ENCODE measurements at regions not wholly inside any gene's neighbourhood (a gene's known extent, or its start where the extent isn't known, plus 50 kb on each side); places are given as distances from the start of the nearest gene placed in this dataset.

DNA sequence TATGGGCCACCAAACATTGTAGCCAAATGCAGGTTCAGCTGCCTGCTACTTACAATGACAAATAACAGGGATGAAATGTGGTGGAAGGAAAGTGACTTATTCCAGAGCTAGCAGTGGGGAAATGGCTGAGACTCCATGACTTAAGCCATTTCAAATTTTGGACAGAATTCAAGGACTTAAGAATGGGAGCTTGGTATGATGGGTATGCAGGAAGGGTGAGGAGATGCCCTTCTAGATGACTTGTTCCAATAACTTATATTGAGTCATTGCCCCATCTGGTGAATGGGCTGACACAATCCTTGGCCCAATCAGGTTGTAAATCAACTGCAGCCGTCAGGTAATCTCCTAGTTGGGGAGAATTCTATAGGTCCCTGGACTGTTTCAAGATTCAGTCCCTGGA is 230.7 kb upstream of the SGCD start:
- H3K9ac ChIP-seq (ENCODE audit: low read depth in 1 of 3, low read length in 3 of 3), result no peak overlapping the region
- no peak overlapping the region for H3K27ac ChIP-seq (ENCODE audit: low read depth, low read length)
- peaks cover 0 to 9% (median 8%) of the 10 kb centered on the region in 3 donors for H3K4me1 ChIP-seq (ENCODE audit: control insufficient read depth in 3 of 3, insufficient read depth in 3 of 3, low read length in 3 of 3)
- H3K27me3 ChIP-seq (ENCODE audit: control insufficient read depth in 3 of 3, insufficient read depth in 3 of 3, low read length in 3 of 3), result no peaks in the 10 kb centered on the region
- no peaks in the 10 kb centered on the region for H3K36me3 ChIP-seq (ENCODE audit: control insufficient read depth in 3 of 3, insufficient read depth in 3 of 3, low read length in 3 of 3)
- no peak overlapping the region for H3K4me3 ChIP-seq (ENCODE audit: low read length in 3 of 3)
- no peaks in the 10 kb centered on the region for H3K9me3 ChIP-seq (ENCODE audit: control insufficient read depth in 3 of 3, low read length in 3 of 3)

DNA sequence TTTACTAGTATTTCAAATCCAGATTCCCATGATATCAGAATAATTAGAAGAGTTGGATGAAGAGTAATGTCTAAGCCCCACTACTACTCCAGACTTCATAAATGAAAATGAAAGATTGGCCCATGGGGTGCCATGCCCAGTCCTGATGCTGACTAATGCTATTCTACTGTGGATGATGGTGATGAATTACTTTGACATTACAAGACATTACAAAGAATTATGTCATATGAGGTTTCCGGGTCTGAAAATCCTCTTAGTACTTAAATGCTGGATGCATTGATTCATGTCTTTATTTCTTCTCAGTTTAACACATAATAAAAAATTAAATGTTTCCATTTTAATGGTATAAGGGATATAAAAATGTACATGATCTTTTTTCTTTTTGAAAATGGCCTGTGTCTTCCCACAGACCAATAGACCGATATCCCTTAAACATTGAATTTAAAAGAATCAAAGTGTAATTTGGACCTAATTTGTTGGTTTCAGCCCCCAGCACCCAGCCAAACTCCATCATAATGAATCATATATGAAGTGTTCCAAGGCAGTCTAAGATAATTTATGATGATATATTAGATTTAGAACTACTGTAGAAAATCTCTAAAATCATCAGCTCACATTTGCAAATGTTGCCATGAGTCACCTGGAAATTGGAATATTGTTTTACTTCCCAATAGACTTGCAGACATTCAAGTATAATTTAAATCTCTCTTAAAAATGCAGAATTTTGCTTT is 223.6 kb upstream of the SGCD start:
- Histone ChIP-seq H3K9ac (ENCODE audit: low read depth in 1 of 3, low read length in 3 of 3) (no peak overlapping the region), H3K4me3 (ENCODE audit: low read length in 3 of 3) (no peak overlapping the region)

DNA sequence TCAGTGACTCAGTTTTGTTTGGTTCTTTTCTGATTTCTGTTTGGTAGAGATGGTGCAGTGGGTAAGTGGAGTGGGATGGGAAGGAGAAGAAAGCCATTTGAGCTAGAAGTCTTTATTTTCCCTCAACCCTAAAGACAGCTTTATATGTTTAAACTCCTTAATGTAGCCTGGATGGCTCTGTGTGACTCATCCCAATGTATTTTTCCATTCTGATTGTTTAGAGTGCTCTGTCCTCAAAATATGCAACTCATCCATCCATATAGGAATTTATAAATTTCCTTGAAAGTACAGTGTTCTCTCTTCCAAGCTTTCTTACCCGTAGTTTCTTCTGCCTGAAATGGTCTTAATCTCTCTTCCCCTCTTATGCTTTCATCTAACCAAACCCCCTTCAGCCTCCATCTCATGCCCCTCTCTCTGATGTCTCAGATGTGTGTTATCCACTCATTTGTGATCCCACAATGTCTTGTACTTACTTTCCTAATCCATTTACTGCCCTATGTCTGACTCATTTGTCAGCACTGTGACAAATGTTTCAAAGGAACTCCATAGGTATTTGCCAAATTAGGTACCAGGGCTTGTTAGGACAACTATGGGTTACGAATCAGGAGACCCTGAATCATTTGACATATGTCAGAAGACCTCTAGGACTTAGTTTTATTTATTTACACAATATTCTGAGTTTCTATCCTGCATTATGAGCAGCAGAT is 217.5 kb upstream of the SGCD start:
- H3K4me1 ChIP-seq (ENCODE audit: control insufficient read depth in 3 of 3, insufficient read depth in 3 of 3, low read length in 3 of 3), result no peaks in the 10 kb centered on the region
- no peaks in the 10 kb centered on the region for H3K36me3 ChIP-seq (ENCODE audit: control insufficient read depth in 3 of 3, insufficient read depth in 3 of 3, low read length in 3 of 3)
- H3K27ac ChIP-seq (ENCODE audit: low read depth, low read length), result no peak overlapping the region
- H3K9me3 ChIP-seq (ENCODE audit: control insufficient read depth in 3 of 3, low read length in 3 of 3), result no peaks in the 10 kb centered on the region
- H3K4me3 ChIP-seq (ENCODE audit: low read length in 3 of 3), result no peak overlapping the region
- H3K27me3 ChIP-seq (ENCODE audit: control insufficient read depth in 3 of 3, insufficient read depth in 3 of 3, low read length in 3 of 3), result no peaks in the 10 kb centered on the region
- no peak overlapping the region for H3K9ac ChIP-seq (ENCODE audit: low read depth in 1 of 3, low read length in 3 of 3)

More for the DNA sequence above, 223.6 kb upstream of the SGCD start:
- no peaks in the 10 kb centered on the region for H3K9me3 ChIP-seq (ENCODE audit: control insufficient read depth in 3 of 3, low read length in 3 of 3)
- no peak overlapping the region for H3K27ac ChIP-seq (ENCODE audit: low read depth, low read length)
- H3K4me1 ChIP-seq (ENCODE audit: control insufficient read depth in 3 of 3, insufficient read depth in 3 of 3, low read length in 3 of 3), result no peaks in the 10 kb centered on the region
- no peaks in the 10 kb centered on the region for H3K27me3 ChIP-seq (ENCODE audit: control insufficient read depth in 3 of 3, insufficient read depth in 3 of 3, low read length in 3 of 3)
- no peaks in the 10 kb centered on the region for H3K36me3 ChIP-seq (ENCODE audit: control insufficient read depth in 3 of 3, insufficient read depth in 3 of 3, low read length in 3 of 3)

DNA sequence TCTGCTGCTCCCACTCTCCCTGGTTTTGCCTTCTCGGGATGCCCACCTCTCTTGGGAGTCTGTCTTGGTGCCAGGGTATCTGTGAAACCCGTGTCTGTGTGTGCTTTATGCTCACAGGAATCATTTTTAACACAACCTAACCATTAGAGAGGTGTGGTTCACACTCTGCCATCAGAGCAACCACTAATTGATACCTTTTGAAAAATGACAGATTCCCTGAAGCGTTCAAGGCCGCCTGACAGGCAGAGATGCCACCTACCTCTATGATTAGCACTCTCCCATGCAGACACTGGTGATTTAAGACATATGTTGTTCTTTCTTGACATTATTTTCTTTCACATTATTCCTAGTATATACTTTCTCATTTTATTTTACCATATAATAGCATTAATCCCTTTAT is 207.3 kb upstream of the SGCD start:
- Histone ChIP-seq H3K4me3 (ENCODE audit: low read length in 3 of 3) (no peak overlapping the region), H3K27me3 (ENCODE audit: control insufficient read depth in 3 of 3, insufficient read depth in 3 of 3, low read length in 3 of 3) (no peaks in the 10 kb centered on the region), H3K4me1 (ENCODE audit: control insufficient read depth in 3 of 3, insufficient read depth in 3 of 3, low read length in 3 of 3) (peaks cover 0 to 5% (median 4%) of the 10 kb centered on the region in 3 donors), H3K9me3 (ENCODE audit: control insufficient read depth in 3 of 3, low read length in 3 of 3) (no peaks in the 10 kb centered on the region), H3K27ac (ENCODE audit: low read depth, low read length) (no peak overlapping the region), H3K36me3 (ENCODE audit: control insufficient read depth in 3 of 3, insufficient read depth in 3 of 3, low read length in 3 of 3) (no peaks in the 10 kb centered on the region), H3K9ac (ENCODE audit: low read depth in 1 of 3, low read length in 3 of 3) (no peak overlapping the region)

DNA sequence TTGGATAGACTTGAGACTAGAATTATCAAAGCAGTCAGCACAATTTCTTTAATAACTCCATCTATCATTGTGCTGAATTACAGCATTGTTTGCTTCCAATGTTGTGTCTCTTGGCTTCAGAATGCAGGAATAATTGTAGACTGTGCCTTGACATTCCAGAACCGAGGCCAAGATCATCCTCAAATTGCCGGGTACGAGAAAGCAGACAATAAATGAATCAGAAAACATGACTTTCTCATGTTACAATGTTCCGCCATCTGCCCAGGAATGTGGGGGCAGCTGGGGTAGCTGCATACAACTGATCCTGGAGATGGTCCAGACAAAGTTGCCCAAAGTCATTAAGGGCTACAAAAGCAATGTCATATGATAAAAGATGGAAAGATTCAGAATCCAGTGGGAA is 206.2 kb upstream of the SGCD start:
- Histone ChIP-seq H3K4me3 (ENCODE audit: low read length in 3 of 3) (no peak overlapping the region), H3K27ac (ENCODE audit: low read depth, low read length) (no peak overlapping the region), H3K27me3 (ENCODE audit: control insufficient read depth in 3 of 3, insufficient read depth in 3 of 3, low read length in 3 of 3) (no peaks in the 10 kb centered on the region), H3K36me3 (ENCODE audit: control insufficient read depth in 3 of 3, insufficient read depth in 3 of 3, low read length in 3 of 3) (no peaks in the 10 kb centered on the region), H3K9ac (ENCODE audit: low read depth in 1 of 3, low read length in 3 of 3) (no peak overlapping the region), H3K4me1 (ENCODE audit: control insufficient read depth in 3 of 3, insufficient read depth in 3 of 3, low read length in 3 of 3) (peaks cover 0 to 5% (median 4%) of the 10 kb centered on the region in 3 donors), H3K9me3 (ENCODE audit: control insufficient read depth in 3 of 3, low read length in 3 of 3) (no peaks in the 10 kb centered on the region)

DNA sequence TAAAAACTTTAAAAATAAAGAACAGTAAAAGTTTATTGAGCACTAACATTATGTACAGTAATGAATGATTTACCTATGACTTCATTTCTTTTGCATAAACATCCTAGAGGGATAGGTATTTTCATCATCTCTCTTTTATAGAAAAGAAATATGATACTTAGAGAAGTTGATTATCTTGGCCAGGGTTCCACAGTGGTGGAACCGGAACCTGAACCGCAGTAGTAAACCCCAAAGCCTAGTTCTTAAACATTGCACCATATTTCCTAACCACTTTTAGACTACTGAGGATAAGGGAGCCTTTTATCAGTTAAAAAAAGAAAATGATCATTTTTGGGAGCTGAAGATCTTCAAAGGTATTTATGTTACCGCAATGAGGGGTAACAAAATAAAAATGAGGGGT is 205.7 kb upstream of the SGCD start:
- no peaks in the 10 kb centered on the region for H3K27me3 ChIP-seq (ENCODE audit: control insufficient read depth in 3 of 3, insufficient read depth in 3 of 3, low read length in 3 of 3)
- no peaks in the 10 kb centered on the region for H3K9me3 ChIP-seq (ENCODE audit: control insufficient read depth in 3 of 3, low read length in 3 of 3)
- no peak overlapping the region for H3K9ac ChIP-seq (ENCODE audit: low read depth in 1 of 3, low read length in 3 of 3)
- H3K36me3 ChIP-seq (ENCODE audit: control insufficient read depth in 3 of 3, insufficient read depth in 3 of 3, low read length in 3 of 3), result no peaks in the 10 kb centered on the region
- peaks cover 0 to 5% (median 4%) of the 10 kb centered on the region in 3 donors for H3K4me1 ChIP-seq (ENCODE audit: control insufficient read depth in 3 of 3, insufficient read depth in 3 of 3, low read length in 3 of 3)
- H3K4me3 ChIP-seq (ENCODE audit: low read length in 3 of 3), result no peak overlapping the region
- no peak overlapping the region for H3K27ac ChIP-seq (ENCODE audit: low read depth, low read length)

DNA sequence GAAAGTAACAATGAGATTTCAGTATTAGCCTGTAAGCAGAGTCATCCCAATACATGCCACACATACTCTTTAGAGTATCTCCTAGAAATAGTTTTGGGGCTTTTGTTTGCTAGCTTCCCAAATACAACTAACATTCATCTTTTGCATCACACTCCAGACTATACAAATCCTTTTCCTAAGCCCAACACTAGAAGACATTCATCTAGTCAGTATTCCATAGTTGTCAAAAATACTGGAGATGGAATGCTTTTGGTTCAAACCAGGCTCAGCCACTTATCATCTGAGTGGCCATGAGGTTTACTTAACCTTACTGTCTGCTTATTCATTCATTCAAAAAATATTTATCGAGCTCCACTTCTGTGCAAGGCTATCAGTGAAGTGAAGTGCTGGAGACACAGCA is 205.1 kb upstream of the SGCD start:
- Histone ChIP-seq H3K27ac (ENCODE audit: low read depth, low read length) (no peak overlapping the region), H3K36me3 (ENCODE audit: control insufficient read depth in 3 of 3, insufficient read depth in 3 of 3, low read length in 3 of 3) (no peaks in the 10 kb centered on the region), H3K4me3 (ENCODE audit: low read length in 3 of 3) (no peak overlapping the region)

DNA sequence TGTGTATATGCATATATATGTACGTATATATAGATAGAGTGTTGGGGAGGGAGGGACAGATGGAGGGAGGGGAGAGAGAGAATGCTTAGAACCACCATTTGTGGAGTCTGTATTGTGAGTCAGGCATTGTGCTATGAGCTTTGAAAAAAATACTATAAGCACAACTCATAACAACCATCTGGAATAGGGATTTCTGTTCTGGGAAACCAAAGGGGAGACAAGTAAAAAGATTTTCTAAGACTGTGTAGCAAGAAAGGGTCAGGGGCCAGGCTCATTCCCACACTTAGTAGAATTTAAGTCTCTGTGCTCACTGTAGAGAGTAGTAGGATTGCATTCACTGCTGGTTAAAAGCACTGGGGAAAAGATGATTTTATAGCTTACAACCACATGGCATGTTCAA is 202.3 kb upstream of the SGCD start:
- no peaks in the 10 kb centered on the region for H3K36me3 ChIP-seq (ENCODE audit: control insufficient read depth in 3 of 3, insufficient read depth in 3 of 3, low read length in 3 of 3)
- peaks cover 0 to 5% (median 4%) of the 10 kb centered on the region in 3 donors for H3K4me1 ChIP-seq (ENCODE audit: control insufficient read depth in 3 of 3, insufficient read depth in 3 of 3, low read length in 3 of 3)
- no peaks in the 10 kb centered on the region for H3K9me3 ChIP-seq (ENCODE audit: control insufficient read depth in 3 of 3, low read length in 3 of 3)
- no peak overlapping the region for H3K9ac ChIP-seq (ENCODE audit: low read depth in 1 of 3, low read length in 3 of 3)
- H3K27ac ChIP-seq (ENCODE audit: low read depth, low read length), result no peak overlapping the region
- H3K27me3 ChIP-seq (ENCODE audit: control insufficient read depth in 3 of 3, insufficient read depth in 3 of 3, low read length in 3 of 3), result no peaks in the 10 kb centered on the region
- H3K4me3 ChIP-seq (ENCODE audit: low read length in 3 of 3), result no peak overlapping the region

More for the DNA sequence above, 205.1 kb upstream of the SGCD start:
- Histone ChIP-seq H3K27me3 (ENCODE audit: control insufficient read depth in 3 of 3, insufficient read depth in 3 of 3, low read length in 3 of 3) (no peaks in the 10 kb centered on the region), H3K9me3 (ENCODE audit: control insufficient read depth in 3 of 3, low read length in 3 of 3) (no peaks in the 10 kb centered on the region), H3K9ac (ENCODE audit: low read depth in 1 of 3, low read length in 3 of 3) (no peak overlapping the region), H3K4me1 (ENCODE audit: control insufficient read depth in 3 of 3, insufficient read depth in 3 of 3, low read length in 3 of 3) (peaks cover 0 to 5% (median 4%) of the 10 kb centered on the region in 3 donors)

DNA sequence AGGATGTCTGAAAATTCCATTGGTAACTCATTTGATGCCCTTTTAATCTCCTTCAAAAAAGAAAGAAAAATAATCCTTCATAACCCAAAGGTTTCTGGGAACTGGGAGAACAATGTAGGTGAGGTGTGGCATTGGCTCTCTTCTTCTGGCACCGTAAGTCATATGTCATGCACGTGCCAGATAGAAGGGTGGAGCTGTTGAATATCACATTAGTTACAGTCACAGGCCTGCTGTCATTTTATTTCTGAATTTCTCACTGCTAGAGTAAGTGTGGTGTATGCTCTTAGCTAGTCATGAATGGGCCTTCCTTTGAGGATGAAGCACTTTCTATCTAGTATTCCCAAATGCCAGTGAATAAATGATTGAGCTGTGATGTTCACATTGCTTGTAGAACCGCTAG is 201.8 kb upstream of the SGCD start:
- no peak overlapping the region for H3K9ac ChIP-seq (ENCODE audit: low read depth in 1 of 3, low read length in 3 of 3)
- H3K4me1 ChIP-seq (ENCODE audit: control insufficient read depth in 3 of 3, insufficient read depth in 3 of 3, low read length in 3 of 3), result peaks cover 0 to 5% (median 4%) of the 10 kb centered on the region in 3 donors
- no peaks in the 10 kb centered on the region for H3K9me3 ChIP-seq (ENCODE audit: control insufficient read depth in 3 of 3, low read length in 3 of 3)
- H3K4me3 ChIP-seq (ENCODE audit: low read length in 3 of 3), result no peak overlapping the region
- H3K27ac ChIP-seq (ENCODE audit: low read depth, low read length), result no peak overlapping the region
- H3K36me3 ChIP-seq (ENCODE audit: control insufficient read depth in 3 of 3, insufficient read depth in 3 of 3, low read length in 3 of 3), result no peaks in the 10 kb centered on the region
- no peaks in the 10 kb centered on the region for H3K27me3 ChIP-seq (ENCODE audit: control insufficient read depth in 3 of 3, insufficient read depth in 3 of 3, low read length in 3 of 3)

DNA sequence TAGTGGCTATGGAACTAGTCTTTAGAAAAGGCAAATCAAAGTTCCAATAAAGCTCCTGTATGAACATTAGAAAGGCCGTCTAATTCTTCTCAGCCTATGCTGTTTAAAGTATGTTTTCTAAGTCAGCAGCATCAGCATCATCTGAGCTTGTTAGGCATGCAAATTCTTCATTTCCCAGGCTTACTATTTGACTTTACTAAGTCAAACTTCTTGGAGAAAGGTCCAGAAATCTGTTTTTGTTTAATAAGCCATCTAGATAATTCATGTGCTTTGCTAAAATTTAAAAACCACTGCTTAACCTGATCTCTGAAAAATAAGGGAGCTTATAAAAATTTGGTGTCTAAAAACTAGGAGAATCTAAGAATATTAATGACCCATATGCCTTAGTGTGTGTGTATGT is 200.2 kb upstream of the SGCD start:
- H3K9ac ChIP-seq (ENCODE audit: low read depth in 1 of 3, low read length in 3 of 3), result no peak overlapping the region
- H3K4me1 ChIP-seq (ENCODE audit: control insufficient read depth in 3 of 3, insufficient read depth in 3 of 3, low read length in 3 of 3), result no peaks in the 10 kb centered on the region
- no peak overlapping the region for H3K27ac ChIP-seq (ENCODE audit: low read depth, low read length)
- H3K9me3 ChIP-seq (ENCODE audit: control insufficient read depth in 3 of 3, low read length in 3 of 3), result no peaks in the 10 kb centered on the region
- H3K4me3 ChIP-seq (ENCODE audit: low read length in 3 of 3), result no peak overlapping the region
- no peaks in the 10 kb centered on the region for H3K36me3 ChIP-seq (ENCODE audit: control insufficient read depth in 3 of 3, insufficient read depth in 3 of 3, low read length in 3 of 3)
- no peaks in the 10 kb centered on the region for H3K27me3 ChIP-seq (ENCODE audit: control insufficient read depth in 3 of 3, insufficient read depth in 3 of 3, low read length in 3 of 3)

All from skeletal muscle tissue (tissue), 3 donors.